Psoas muscle (tissue), 7 donors: ENCODE measurements at regions not wholly inside any gene's neighbourhood (a gene's known extent, or its start where the extent isn't known, plus 50 kb on each side); places are given as distances from the start of the nearest gene placed in this dataset.

Source experiments
- ATAC-seq, 4 donors: fragments of 200-7000 bp; cut with Tn5 transposase; one replicate each; pipeline ENCODE4 v1.9.1; 2020; ENCODE audit warnings: moderate library complexity in 3 of 4, mild to moderate bottlenecking in 2 of 4
- DNase-seq, 2 donors: peaks; one replicate each; pipeline ENCODE4 v3.0.0-alpha.2; 2020
- H3K27ac ChIP-seq: fragments of 200-600 bp; one replicate; pipeline ENCODE4 v1.8.0; 2022
- H3K27me3 ChIP-seq, 3 donors: fragments of 200-600 bp in 1 of 3; one replicate each; pipeline versions ENCODE4 v1.6.1 to v1.8.0; 2013 to 2022; ENCODE audit warnings: low read length in 2 of 3, mild to moderate bottlenecking in 2 of 3, moderate library complexity in 1 of 3; ENCODE audit not compliant: insufficient read depth in 3 of 3
- H3K36me3 ChIP-seq, 2 donors: fragments of 200-600 bp in 1 of 2; one replicate each; pipeline versions ENCODE4 v1.6.1 to v1.8.0; 2013 to 2022; ENCODE audit warnings: low read depth in 1 of 2, mild to moderate bottlenecking in 1 of 2, moderate library complexity in 1 of 2; ENCODE audit not compliant: insufficient read depth in 1 of 2
- H3K4me1 ChIP-seq: fragments of 200-600 bp; one replicate; pipeline ENCODE4 v1.8.0; 2022
- H3K4me3 ChIP-seq: fragments of 200-600 bp; one replicate; pipeline ENCODE4 v1.8.0; 2022; ENCODE audit warnings: mild to moderate bottlenecking
- H3K9me3 ChIP-seq: fragments of 200-600 bp; one replicate; pipeline ENCODE4 v1.8.0; 2022
- WGBS, 3 donors: extraction: QIAGEN DNeasy Blood & Tissue Kit; methylation state at CpG; one replicate each; pipeline versions ENCODE4 v1.1.6 to v1.1.7; 2013; 5-methylcytosine and 5-hydroxymethylcytosine counted together
- intact Hi-C, 2 donors: fragments of 100-400 bp; cut with DNase I; formaldehyde crosslinking; loops; one replicate each; pipeline versions ENCODE4 v1.11.0 to v1.14.2; 2022
- TF ChIP-seq, protein P1 (sequence below): fragments of 200-600 bp; IDR thresholded peaks from one replicate; pipeline ENCODE4 v1.8.0; 2022; ENCODE audit warnings: antibody characterized with exemption
- donor health status: healthy with polysubstance abuse.
- donor health status: DM: no; HTN: no; CAD: no; lungs with moderate emphysema.
- donor health status: Bipolar disorder and iron deficiency.
- donor health status: healthy.
- donor health status: DM: yes; HTN: yes; CAD: no.
- donor health status: DM: no; HTN: no; CAD: no.
- donor health status: DM: yes; HTN: yes; CAD: no.

DNA sequence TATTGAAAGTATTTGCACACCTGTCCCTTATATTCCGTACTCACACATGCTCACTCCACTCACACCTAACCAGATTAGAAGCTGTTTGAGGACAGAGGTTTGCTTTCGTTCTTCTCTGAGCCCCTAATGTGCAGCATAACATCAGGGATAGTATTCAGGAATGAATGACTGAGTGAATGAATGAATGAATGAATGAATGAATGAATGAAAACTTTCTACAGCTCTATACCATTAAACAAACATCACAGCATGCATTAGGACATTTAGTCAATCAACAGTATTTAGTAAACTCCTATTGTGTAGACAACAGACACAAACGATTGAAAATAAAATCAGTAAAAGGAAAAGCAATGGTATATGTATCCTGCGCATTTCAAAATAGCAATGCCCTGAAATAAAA is 212.7 kb downstream of the SHQ1 start:
- H3K9me3 ChIP-seq = peaks cover 4% of the 10 kb centered on the region
- TF ChIP-seq, protein P1, sequence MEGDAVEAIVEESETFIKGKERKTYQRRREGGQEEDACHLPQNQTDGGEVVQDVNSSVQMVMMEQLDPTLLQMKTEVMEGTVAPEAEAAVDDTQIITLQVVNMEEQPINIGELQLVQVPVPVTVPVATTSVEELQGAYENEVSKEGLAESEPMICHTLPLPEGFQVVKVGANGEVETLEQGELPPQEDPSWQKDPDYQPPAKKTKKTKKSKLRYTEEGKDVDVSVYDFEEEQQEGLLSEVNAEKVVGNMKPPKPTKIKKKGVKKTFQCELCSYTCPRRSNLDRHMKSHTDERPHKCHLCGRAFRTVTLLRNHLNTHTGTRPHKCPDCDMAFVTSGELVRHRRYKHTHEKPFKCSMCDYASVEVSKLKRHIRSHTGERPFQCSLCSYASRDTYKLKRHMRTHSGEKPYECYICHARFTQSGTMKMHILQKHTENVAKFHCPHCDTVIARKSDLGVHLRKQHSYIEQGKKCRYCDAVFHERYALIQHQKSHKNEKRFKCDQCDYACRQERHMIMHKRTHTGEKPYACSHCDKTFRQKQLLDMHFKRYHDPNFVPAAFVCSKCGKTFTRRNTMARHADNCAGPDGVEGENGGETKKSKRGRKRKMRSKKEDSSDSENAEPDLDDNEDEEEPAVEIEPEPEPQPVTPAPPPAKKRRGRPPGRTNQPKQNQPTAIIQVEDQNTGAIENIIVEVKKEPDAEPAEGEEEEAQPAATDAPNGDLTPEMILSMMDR = no peak
- WGBS, 3 donors = 89 to 95% (median 89%) methylated on average over 4 of the region's 4 CpGs
- no peaks in the 10 kb centered on the region for H3K36me3 ChIP-seq
- no peak for ATAC-seq
- H3K27me3 ChIP-seq = no peaks in the 10 kb centered on the region
- H3K27ac ChIP-seq = no peak overlapping the region
- H3K4me3 ChIP-seq = no peak overlapping the region
- intact Hi-C loops = no loop called here
- H3K4me1 ChIP-seq = no peaks in the 10 kb centered on the region
- DNase-seq = no peak

DNA sequence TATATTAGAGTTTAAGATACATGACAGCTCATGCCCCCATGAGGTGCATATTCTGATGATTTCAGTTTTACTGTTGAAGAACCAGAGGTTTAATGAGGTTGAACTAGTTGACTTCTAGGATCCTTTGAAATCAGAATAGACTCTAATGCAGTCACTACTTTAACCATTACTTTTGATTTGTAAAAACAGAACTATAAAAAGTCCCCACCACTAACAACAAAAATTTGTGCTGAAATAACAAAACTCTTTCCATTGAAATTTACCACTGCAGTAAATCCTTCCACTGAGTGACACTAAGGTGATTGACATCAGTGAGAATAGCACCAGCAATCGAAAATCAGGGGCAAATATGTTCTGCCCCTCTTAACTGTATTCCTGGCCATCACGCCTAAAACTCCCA is 214.1 kb downstream of the SHQ1 start:
- TF ChIP-seq, protein P1 = no peak
- ATAC-seq (no peak), DNase-seq (no peak)
- intact Hi-C loops = no loop called here
- Histone ChIP-seq H3K36me3 (no peaks in the 10 kb centered on the region), H3K9me3 (peaks cover 4% of the 10 kb centered on the region), H3K4me3 (no peak overlapping the region), H3K4me1 (no peaks in the 10 kb centered on the region), H3K27ac (no peak overlapping the region), H3K27me3 (no peaks in the 10 kb centered on the region)
- 89 to 95% (median 90%) methylated on average over 2 of the region's 2 CpGs for WGBS, 3 donors

GRCh38 chr3:72633534-72633933 is 214.7 kb downstream of the SHQ1 start:
- 97 to 100% (median 99%) methylated on average over 5 of the region's 5 CpGs for WGBS, 3 donors

GRCh38 chr3:72633121-72633520 is 215.1 kb downstream of the SHQ1 start:
- DNase-seq = no peak
- no peak overlapping the region for H3K27ac ChIP-seq
- H3K4me3 ChIP-seq = no peak overlapping the region
- no peaks in the 10 kb centered on the region for H3K27me3 ChIP-seq
- no peaks in the 10 kb centered on the region for H3K4me1 ChIP-seq
- H3K36me3 ChIP-seq = no peaks in the 10 kb centered on the region
- TF ChIP-seq, protein P1 = no peak
- no peak for ATAC-seq
- 86 to 90% (median 90%) methylated on average over 4 of the region's 4 CpGs for WGBS, 3 donors
- peaks cover 4% of the 10 kb centered on the region for H3K9me3 ChIP-seq
- intact Hi-C loops = no loop called here

More at GRCh38 chr3:72633534-72633933, 214.7 kb downstream of the SHQ1 start:
- DNase-seq = no peak
- H3K27me3 ChIP-seq = no peaks in the 10 kb centered on the region
- intact Hi-C loops = no loop called here
- no peaks in the 10 kb centered on the region for H3K4me1 ChIP-seq
- no peak overlapping the region for H3K27ac ChIP-seq
- H3K36me3 ChIP-seq = no peaks in the 10 kb centered on the region
- H3K9me3 ChIP-seq = peaks cover 4% of the 10 kb centered on the region
- no peak overlapping the region for H3K4me3 ChIP-seq
- ATAC-seq = no peak
- TF ChIP-seq, protein P1 = no peak

- Histone ChIP-seq H3K27ac (no peak overlapping the region), H3K4me1 (no peaks in the 10 kb centered on the region), H3K4me3 (no peak overlapping the region), H3K36me3 (no peaks in the 10 kb centered on the region), H3K27me3 (no peaks in the 10 kb centered on the region), H3K9me3 (peaks cover 4% of the 10 kb centered on the region)
- ATAC-seq (no peak), DNase-seq (no peak)
- TF ChIP-seq, protein P1 = no peak
- intact Hi-C loops = no loop called here
- WGBS, 3 donors = 89 to 91% (median 91%) methylated on average over 5 of the region's 5 CpGs
Measured at GRCh38 chr3:72632129-72632528, 216.1 kb downstream of the SHQ1 start.
